ENCODE measurements at regions not wholly inside any gene's neighbourhood (a gene's known extent, or its start where the extent isn't known, plus 50 kb on each side); places are given as distances from the start of the nearest gene placed in this dataset.

- DNase-seq (ENCODE audit: low spot score), result no peak
- in situ Hi-C loops (cut with HindIII; ENCODE audit: low sequenced_read_pairs), result no loop called here
Measured at GRCh38 chr2:12428786-12429185, 287.9 kb upstream of the TRIB2 start.

- in situ Hi-C loops (cut with HindIII; ENCODE audit: low sequenced_read_pairs), result no loop called here
- no peak for DNase-seq (ENCODE audit: low spot score)
Measured at GRCh38 chr2:12429779-12430406, 286.8 kb upstream of the TRIB2 start.

GRCh38 chr2:12430407-12431133 is 286.2 kb upstream of the TRIB2 start:
- no peak for DNase-seq (ENCODE audit: low spot score)
- in situ Hi-C loops (cut with HindIII; ENCODE audit: low sequenced_read_pairs), result no loop called here

- DNase-seq (ENCODE audit: low spot score), result no peak
- in situ Hi-C loops (cut with HindIII; ENCODE audit: low sequenced_read_pairs), result no loop called here
Measured at GRCh38 chr2:12432985-12433625, 283.6 kb upstream of the TRIB2 start.

GRCh38 chr2:12433626-12433990 is 283.1 kb upstream of the TRIB2 start:
- no peak for DNase-seq (ENCODE audit: low spot score)
- in situ Hi-C loops (cut with HindIII; ENCODE audit: low sequenced_read_pairs), result no loop called here

- in situ Hi-C loops (cut with HindIII; ENCODE audit: low sequenced_read_pairs), result no loop called here
Measured at GRCh38 chr2:12434630-12435098, 282.1 kb upstream of the TRIB2 start.

GRCh38 chr2:12435430-12436222 is 281.1 kb upstream of the TRIB2 start:
- in situ Hi-C loops (cut with HindIII; ENCODE audit: low sequenced_read_pairs), result no loop called here
- DNase-seq (ENCODE audit: low spot score), result no peak

More at GRCh38 chr2:12434630-12435098, 282.1 kb upstream of the TRIB2 start:
- no peak for DNase-seq (ENCODE audit: low spot score)

- in situ Hi-C loops (cut with HindIII; ENCODE audit: low sequenced_read_pairs), result no loop called here
Measured at GRCh38 chr2:12436483-12436882, 280.3 kb upstream of the TRIB2 start.

DNA sequence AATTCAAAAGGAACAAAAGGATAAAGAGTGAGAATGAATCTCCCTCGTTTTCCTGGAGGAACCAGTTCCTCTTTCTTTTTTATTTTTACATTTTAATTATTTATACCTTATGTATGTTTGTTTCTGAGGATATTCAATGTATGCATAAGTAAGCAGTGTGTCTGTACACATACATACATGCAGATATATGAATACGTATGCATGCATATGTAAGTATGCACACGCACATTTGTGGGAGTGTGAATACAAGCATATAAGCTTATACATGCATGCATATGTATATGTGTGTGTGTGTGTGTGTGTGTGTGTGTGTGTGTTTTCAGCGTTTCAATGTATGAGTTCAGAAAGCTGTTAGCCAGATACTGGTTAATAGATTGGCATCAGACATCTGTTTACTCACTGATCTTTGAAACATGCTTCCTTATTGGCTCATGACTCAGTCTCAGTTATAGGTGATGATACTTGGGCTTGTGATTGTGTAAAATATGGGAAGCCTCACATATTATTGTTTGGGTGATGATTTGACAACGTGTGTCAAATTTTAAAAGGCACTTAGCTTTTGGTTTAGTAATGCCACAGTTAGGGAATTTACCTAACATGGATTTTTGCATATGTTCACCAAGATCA is 279.7 kb upstream of the TRIB2 start:
- in situ Hi-C loops (cut with HindIII; ENCODE audit: low sequenced_read_pairs), result no loop called here
- DNase-seq (ENCODE audit: low spot score), result no peak

More at GRCh38 chr2:12436483-12436882, 280.3 kb upstream of the TRIB2 start:
- DNase-seq (ENCODE audit: low spot score), result no peak

DNA sequence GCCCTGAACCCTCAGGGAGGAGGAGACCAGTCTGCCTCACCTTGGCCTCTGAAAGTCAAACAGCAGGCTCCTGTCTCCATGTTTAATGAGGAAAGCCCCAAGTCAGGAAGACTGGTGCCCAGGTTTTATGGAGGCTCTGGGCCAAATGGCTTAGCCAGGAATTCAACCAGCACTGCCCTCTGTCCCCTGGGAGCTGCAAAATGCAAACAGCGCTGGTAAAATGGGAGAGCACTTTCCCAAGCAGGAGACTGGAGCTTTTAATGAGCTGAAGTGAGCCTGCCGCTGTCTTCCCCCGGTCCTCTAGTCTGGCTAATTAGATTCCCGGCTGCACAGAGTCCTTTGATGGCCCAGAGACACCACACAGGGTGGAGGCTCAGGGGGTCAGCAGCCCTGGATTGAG is 276.0 kb upstream of the TRIB2 start:
- DNase-seq (ENCODE audit: low spot score), result no peak
- in situ Hi-C loops (cut with HindIII; ENCODE audit: low sequenced_read_pairs), result no loop called here

DNA sequence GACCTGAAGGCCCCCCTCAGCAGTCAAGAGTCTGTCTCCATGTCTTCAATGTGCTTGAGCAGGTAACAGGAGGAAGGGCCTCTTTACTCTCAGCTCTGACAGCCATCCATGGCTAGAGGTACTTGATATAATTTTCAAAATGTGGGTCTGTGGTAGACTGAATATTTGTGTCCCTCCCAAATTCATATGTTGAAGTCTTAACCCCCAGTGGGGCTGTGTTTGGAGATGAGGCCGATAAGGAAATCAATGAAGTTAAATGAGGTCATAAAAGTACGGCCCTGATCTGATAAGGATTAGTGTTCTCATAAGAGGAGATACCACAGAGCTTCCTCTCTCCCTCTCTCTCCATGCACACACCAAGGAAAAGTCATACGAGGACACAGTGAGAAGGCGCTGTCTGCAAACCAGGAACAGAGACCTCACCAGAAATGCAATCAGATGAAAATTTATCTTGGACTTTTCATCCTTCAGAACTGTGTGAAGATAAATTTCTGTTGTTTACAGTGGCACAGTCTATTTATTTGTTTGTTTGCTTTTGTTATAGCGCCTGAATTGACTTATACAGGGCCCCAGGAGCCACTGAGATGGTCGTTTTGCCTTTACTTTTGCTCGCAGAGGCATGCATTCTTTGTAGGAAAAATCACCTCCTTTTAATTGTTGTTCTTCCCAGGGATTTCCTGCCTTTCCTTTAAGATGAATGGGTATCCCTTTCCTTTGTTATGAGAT is 274.8 kb upstream of the TRIB2 start:
- DNase-seq (ENCODE audit: low spot score), result no peak

DNA sequence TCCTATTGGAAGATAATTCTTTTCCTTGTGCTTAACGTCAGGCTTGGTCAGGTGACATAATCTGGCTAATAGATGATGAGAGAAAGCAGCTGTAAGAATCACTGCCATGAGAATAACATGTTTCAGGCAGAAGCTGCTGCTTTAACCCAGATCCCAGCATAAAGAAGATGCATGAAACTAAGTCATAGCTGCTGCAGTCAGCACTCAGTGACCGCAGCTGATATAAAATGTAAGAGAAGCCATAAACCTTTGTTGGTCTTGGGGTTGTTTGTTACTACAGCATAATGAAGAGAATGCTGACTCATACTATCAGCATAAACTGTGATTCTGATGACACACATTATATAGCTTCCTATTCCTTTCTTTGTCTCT is 274.3 kb upstream of the TRIB2 start:
- no peak for DNase-seq (ENCODE audit: low spot score)
- in situ Hi-C loops (cut with HindIII; ENCODE audit: low sequenced_read_pairs), result no loop called here

More for the DNA sequence above, 274.8 kb upstream of the TRIB2 start:
- in situ Hi-C loops (cut with HindIII; ENCODE audit: low sequenced_read_pairs), result no loop called here

DNA sequence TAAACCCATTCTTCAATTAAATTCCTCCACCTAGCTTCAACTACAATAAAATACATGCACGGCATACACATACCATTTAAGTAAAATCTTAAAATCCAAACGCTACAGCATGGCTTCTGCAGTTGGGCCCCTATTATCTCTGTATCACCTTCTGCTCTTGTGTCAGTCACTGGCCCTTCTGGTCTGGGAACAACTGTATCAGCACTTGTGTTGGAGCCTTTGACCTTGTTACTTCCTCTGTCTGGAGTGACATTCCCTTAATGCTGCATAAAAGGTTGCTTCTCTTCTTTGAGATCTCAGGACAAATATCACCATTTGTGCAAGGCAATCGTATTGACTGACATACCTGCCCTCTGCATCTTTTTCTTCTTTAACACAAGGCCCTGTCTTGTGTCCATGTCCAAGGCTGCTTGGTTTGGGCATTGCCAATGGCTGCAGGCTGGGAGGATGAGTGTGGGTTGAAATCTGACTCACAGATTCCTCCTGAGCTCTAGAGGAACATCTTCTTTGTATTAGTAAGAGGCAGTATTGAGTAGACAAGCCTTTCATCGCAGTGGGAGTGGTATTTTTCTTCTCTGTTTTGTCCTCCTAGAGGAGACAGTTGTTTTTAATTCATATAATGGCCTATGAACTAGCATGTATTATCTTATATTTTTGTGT is 267.8 kb upstream of the TRIB2 start:
- no peak for DNase-seq (ENCODE audit: low spot score)
- in situ Hi-C loops (cut with HindIII; ENCODE audit: low sequenced_read_pairs), result no loop called here

DNA sequence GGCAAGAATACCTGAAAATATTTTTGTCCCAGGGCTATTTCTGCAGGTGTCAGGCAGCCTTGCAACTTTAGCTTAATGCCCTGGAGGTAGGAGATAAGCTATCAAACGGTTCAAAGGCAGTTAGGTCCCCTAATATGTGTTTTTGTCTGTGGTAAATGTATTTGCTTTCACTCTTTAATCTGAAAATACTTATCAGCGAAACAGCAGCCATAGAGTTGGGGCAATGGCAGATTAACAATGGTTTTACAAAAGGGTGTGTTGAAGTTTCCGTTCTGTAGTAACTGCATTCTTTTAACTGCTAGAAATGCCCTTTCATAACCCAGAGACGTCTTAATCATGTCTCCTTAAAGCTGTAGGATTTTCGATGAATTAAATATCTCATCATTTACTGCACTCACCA is 265.0 kb upstream of the TRIB2 start:
- in situ Hi-C loops (cut with HindIII; ENCODE audit: low sequenced_read_pairs), result no loop called here
- no peak for DNase-seq (ENCODE audit: low spot score)

DNA sequence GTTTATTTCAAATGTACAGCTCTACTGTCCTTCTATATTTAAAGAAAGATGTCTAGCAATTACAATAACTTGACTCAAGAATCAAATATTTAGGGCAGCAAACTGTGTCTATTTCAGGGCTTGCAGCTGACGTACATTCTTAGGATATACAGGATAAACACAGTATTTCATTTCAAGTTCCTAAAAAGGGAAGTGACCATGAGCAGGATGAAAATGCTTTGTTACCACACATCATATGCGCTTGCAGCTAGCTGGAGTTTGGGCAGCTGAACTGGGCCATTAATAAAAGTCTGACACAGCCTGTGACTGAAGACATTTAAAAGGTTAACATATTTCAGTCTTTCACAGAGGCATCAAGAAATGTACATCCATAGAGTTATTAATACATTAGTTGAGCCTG is 264.6 kb upstream of the TRIB2 start:
- in situ Hi-C loops (cut with HindIII; ENCODE audit: low sequenced_read_pairs), result no loop called here
- DNase-seq (ENCODE audit: low spot score), result no peak

- in situ Hi-C loops (cut with HindIII; ENCODE audit: low sequenced_read_pairs), result no loop called here
Measured at GRCh38 chr2:12453731-12454130, 263.0 kb upstream of the TRIB2 start.

DNA sequence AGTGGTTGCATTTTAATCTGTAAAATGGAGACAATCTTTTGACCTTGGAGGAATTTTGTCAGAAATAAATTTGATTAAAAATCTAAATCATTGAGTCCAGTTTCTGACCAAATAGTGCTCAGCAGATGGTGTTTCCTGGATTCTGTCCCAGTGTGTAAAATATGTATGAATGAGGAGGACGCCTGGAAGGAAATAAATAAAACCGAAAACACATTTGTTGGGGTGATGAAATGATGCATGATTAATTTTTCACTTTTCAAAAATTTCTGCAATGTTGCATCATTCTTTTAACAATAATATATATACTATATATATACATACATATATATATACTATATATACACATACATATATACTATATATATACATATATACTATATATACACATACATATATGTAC is 261.1 kb upstream of the TRIB2 start:
- in situ Hi-C loops (cut with HindIII; ENCODE audit: low sequenced_read_pairs), result no loop called here
- DNase-seq (ENCODE audit: low spot score), result no peak

More at GRCh38 chr2:12453731-12454130, 263.0 kb upstream of the TRIB2 start:
- DNase-seq (ENCODE audit: low spot score), result no peak

All from G401 (cell line).